Colonic mucosa (tissue), 4 donors: ENCODE measurements at regions not wholly inside any gene's neighbourhood (a gene's known extent, or its start where the extent isn't known, plus 50 kb on each side); places are given as distances from the start of the nearest gene placed in this dataset.

Experiments used
- DNase-seq: peaks from one replicate; pipeline ENCODE4 v3.0.0-alpha.2; 2020
- H3K27ac ChIP-seq: fragments of 200-600 bp; one replicate; pipeline ENCODE4 v1.8.0; 2021
- H3K27me3 ChIP-seq: fragments of 200-600 bp; one replicate; pipeline ENCODE4 v1.8.0; 2021
- H3K36me3 ChIP-seq: fragments of 200-600 bp; one replicate; pipeline ENCODE4 v1.8.0; 2021
- H3K4me1 ChIP-seq: fragments of 200-600 bp; one replicate; pipeline ENCODE4 v1.8.0; 2021; ENCODE audit warnings: mild to moderate bottlenecking
- H3K4me3 ChIP-seq: fragments of 200-600 bp; one replicate; pipeline ENCODE4 v1.8.0; 2021
- H3K9ac ChIP-seq, 2 donors: one replicate each; pipeline ENCODE4 v1.7.0; 2013; ENCODE audit warnings: control low read depth in 2 of 2, low read depth in 2 of 2, low read length in 2 of 2
- H3K9me3 ChIP-seq: fragments of 200-600 bp; one replicate; pipeline ENCODE4 v1.8.0; 2021
- CTCF ChIP-seq: fragments of 200-600 bp; IDR thresholded peaks from one replicate; pipeline ENCODE4 v1.8.0; 2022; ENCODE audit warnings: antibody characterized with exemption, mild to moderate bottlenecking
- intact Hi-C: fragments of 100-400 bp; cut with DNase I; formaldehyde crosslinking; loops from one replicate; pipeline ENCODE4 v1.14.1; 2022
- donor health status: healthy.
- donor health status: DM: no; HTN: no; CAD: no.
- donor health status: DM: no; HTN: no; CAD: no.

GRCh38 chr20:48319943-48320584 is 507.7 kb downstream of the PREX1 start:
- Histone ChIP-seq H3K9me3 (no peaks in the 10 kb centered on the region), H3K36me3 (no peaks in the 10 kb centered on the region), H3K27me3 (no peaks in the 10 kb centered on the region), H3K9ac (no peak overlapping the region), H3K4me1 (no peaks in the 10 kb centered on the region), H3K4me3 (no peak overlapping the region), H3K27ac (no peak overlapping the region)
- intact Hi-C loops, result no loop called here
- no peak for DNase-seq
- TF ChIP-seq CTCF, result no peak

- intact Hi-C loops, result no loop called here
- Histone ChIP-seq H3K4me3 (no peak overlapping the region), H3K4me1 (no peaks in the 10 kb centered on the region), H3K9ac (no peak overlapping the region), H3K9me3 (no peaks in the 10 kb centered on the region), H3K27me3 (no peaks in the 10 kb centered on the region), H3K27ac (no peak overlapping the region), H3K36me3 (no peaks in the 10 kb centered on the region)
- no peak for TF ChIP-seq CTCF
- no peak for DNase-seq
Measured at GRCh38 chr20:48317578-48317977, 510.2 kb downstream of the PREX1 start.

- Histone ChIP-seq H3K36me3 (no peaks in the 10 kb centered on the region), H3K9me3 (no peaks in the 10 kb centered on the region), H3K4me3 (no peak overlapping the region), H3K9ac (no peak overlapping the region), H3K27me3 (no peaks in the 10 kb centered on the region), H3K4me1 (no peaks in the 10 kb centered on the region), H3K27ac (no peak overlapping the region)
- TF ChIP-seq CTCF, result no peak
- intact Hi-C loops, result no loop called here
- DNase-seq, result no peak
Measured at GRCh38 chr20:48314925-48315592, 512.7 kb downstream of the PREX1 start.

- no peak for TF ChIP-seq CTCF
- no peaks in the 10 kb centered on the region for H3K36me3 ChIP-seq
- intact Hi-C loops, result no loop called here
- no peak overlapping the region for H3K4me3 ChIP-seq
- no peaks in the 10 kb centered on the region for H3K27me3 ChIP-seq
- H3K9ac ChIP-seq, result no peak overlapping the region
- H3K9me3 ChIP-seq, result no peaks in the 10 kb centered on the region
- H3K27ac ChIP-seq, result no peak overlapping the region
- DNase-seq, result no peak
- H3K4me1 ChIP-seq, result no peaks in the 10 kb centered on the region
Measured at GRCh38 chr20:48313324-48313723, 514.5 kb downstream of the PREX1 start.

GRCh38 chr20:48311956-48312355 is 515.8 kb downstream of the PREX1 start:
- no peaks in the 10 kb centered on the region for H3K27me3 ChIP-seq
- no peak overlapping the region for H3K9ac ChIP-seq
- no peak overlapping the region for H3K27ac ChIP-seq
- no peaks in the 10 kb centered on the region for H3K4me1 ChIP-seq
- no peaks in the 10 kb centered on the region for H3K9me3 ChIP-seq
- no peak for TF ChIP-seq CTCF
- no peak for DNase-seq
- no peaks in the 10 kb centered on the region for H3K36me3 ChIP-seq
- intact Hi-C loops, result no loop called here
- no peak overlapping the region for H3K4me3 ChIP-seq
